Sigmoid colon (tissue), 6 donors: ENCODE measurements at regions not wholly inside any gene's neighbourhood (a gene's known extent, or its start where the extent isn't known, plus 50 kb on each side); places are given as distances from the start of the nearest gene placed in this dataset.
A peak's percentile ranks its signal among the peaks of the same experiment; 100 is the strongest.

Experiments used
- DNase-seq: peaks from one replicate; pipeline ENCODE4 v3.0.0-alpha.2; 2019
- H3K27ac ChIP-seq, 4 donors: fragments of 200-600 bp; sonication (generic); one replicate each; pipeline ENCODE4 v1.5.1; 2016 to 2019; ENCODE audit warnings: mild to moderate bottlenecking in 1 of 4
- H3K27me3 ChIP-seq, 3 donors: fragments of 200-600 bp; sonication (generic); one replicate each; pipeline ENCODE4 v1.5.1; 2019; ENCODE audit warnings: mild to moderate bottlenecking in 1 of 3
- H3K36me3 ChIP-seq, 4 donors: fragments of 200-600 bp; sonication (generic); one replicate each; pipeline ENCODE4 v1.5.1; 2016 to 2019
- H3K4me1 ChIP-seq, 4 donors: fragments of 200-600 bp; sonication (generic); one replicate each; pipeline ENCODE4 v1.5.1; 2017 to 2019
- H3K4me3 ChIP-seq, 4 donors: fragments of 200-600 bp; sonication (generic); one replicate each; pipeline ENCODE4 v1.5.1; 2017 to 2019; ENCODE audit warnings: mild to moderate bottlenecking in 2 of 4, moderate library complexity in 1 of 4
- H3K9me3 ChIP-seq, 4 donors: fragments of 200-600 bp in 3 of 4; sonication (generic) in 3 of 4; one replicate each; pipeline versions ENCODE4 v1.5.1 to v1.6.1; 2013 to 2019
- CTCF ChIP-seq, 4 experiments: fragments of 450-650 bp in 3 of 4; fragments of 200-600 bp in 1 of 4; IDR thresholded peaks; one replicate each; pipeline ENCODE4 v1.5.1; 2016 to 2019; ENCODE audit warnings: antibody characterized with exemption in 4 of 4, mild to moderate bottlenecking in 3 of 4, moderate library complexity in 2 of 4
- EP300 ChIP-seq, 4 donors: sonication (generic); formaldehyde crosslinking; IDR thresholded peaks; one replicate each; pipeline ENCODE4 v1.6.1; 2017; ENCODE audit warnings: antibody characterized with exemption in 4 of 4
- POLR2A ChIP-seq, 2 donors: fragments of 450-650 bp; IDR thresholded peaks; one replicate each; pipeline ENCODE4 v1.6.1; 2016; ENCODE audit warnings: antibody characterized with exemption in 2 of 2, mild to moderate bottlenecking in 2 of 2, moderate library complexity in 2 of 2
- POLR2AphosphoS5 ChIP-seq, 4 donors: sonication (generic); formaldehyde crosslinking; IDR thresholded peaks; one replicate each; pipeline ENCODE4 v1.6.1; 2017; ENCODE audit warnings: antibody characterized with exemption in 4 of 4
- WGBS, 2 donors: extraction: QIAGEN DNeasy Blood & Tissue Kit; methylation state at CpG; one replicate each; pipeline ENCODE4 v1.1.7; 2013; 5-methylcytosine and 5-hydroxymethylcytosine counted together
- intact Hi-C: fragments of 100-400 bp; cut with DNase I; formaldehyde crosslinking; loops from one replicate; pipeline ENCODE4 v1.15.1; 2023
- donor health status: healthy with polysubstance abuse.
- donor health status: healthy.

GRCh38 chr5:165457859-165458481 lies 1952.6 kb downstream of the MAT2B start:
- DNase-seq = no peak
- H3K4me3 ChIP-seq = no peak overlapping the region
- no peaks in the 10 kb centered on the region for H3K36me3 ChIP-seq
- no peaks in the 10 kb centered on the region for H3K27me3 ChIP-seq
- H3K4me1 ChIP-seq = no peaks in the 10 kb centered on the region
- no peaks in the 10 kb centered on the region for H3K9me3 ChIP-seq
- 13 to 52% methylated on average over 5 of the region's 5 CpGs for WGBS, 2 donors
- intact Hi-C loops = no loop called here
- TF ChIP-seq POLR2A (IDR thresholded peaks at IDR 0.05) (no peak), CTCF (IDR thresholded peaks at IDR 0.05) (peak in 3 of 4 experiments; percentile 8 to 23 (median 11))
- H3K27ac ChIP-seq = no peak overlapping the region

GRCh38 chr5:165459232-165459631 lies 1953.8 kb downstream of the MAT2B start:
- Histone ChIP-seq H3K4me1 (no peaks in the 10 kb centered on the region), H3K9me3 (no peaks in the 10 kb centered on the region), H3K27ac (no peak overlapping the region), H3K27me3 (no peaks in the 10 kb centered on the region), H3K4me3 (no peak overlapping the region), H3K36me3 (no peaks in the 10 kb centered on the region)
- intact Hi-C loops = no loop called here
- DNase-seq = no peak
- TF ChIP-seq CTCF (IDR thresholded peaks at IDR 0.05) (no peak), POLR2AphosphoS5 (IDR thresholded peaks at IDR 0.05) (no peak), POLR2A (IDR thresholded peaks at IDR 0.05) (no peak), EP300 (IDR thresholded peaks at IDR 0.05) (no peak)

GRCh38 chr5:165460911-165461310 lies 1955.5 kb downstream of the MAT2B start:
- Histone ChIP-seq H3K27me3 (no peaks in the 10 kb centered on the region), H3K4me3 (no peak overlapping the region), H3K9me3 (no peaks in the 10 kb centered on the region), H3K36me3 (no peaks in the 10 kb centered on the region), H3K4me1 (no peaks in the 10 kb centered on the region), H3K27ac (no peak overlapping the region)
- WGBS, 2 donors = 69 to 76% methylated on average over 4 of the region's 4 CpGs
- DNase-seq = no peak
- TF ChIP-seq CTCF (IDR thresholded peaks at IDR 0.05) = no peak
- no peak for TF ChIP-seq POLR2A (IDR thresholded peaks at IDR 0.05)
- TF ChIP-seq POLR2AphosphoS5 (IDR thresholded peaks at IDR 0.05) = no peak
- no peak for TF ChIP-seq EP300 (IDR thresholded peaks at IDR 0.05)
- intact Hi-C loops = no loop called here

GRCh38 chr5:165477546-165477945 lies 1972.1 kb downstream of the MAT2B start:
- WGBS, 2 donors = 89 to 96% methylated on average over 3 of the region's 3 CpGs
- no peaks in the 10 kb centered on the region for H3K27me3 ChIP-seq
- no peaks in the 10 kb centered on the region for H3K9me3 ChIP-seq
- DNase-seq = no peak
- no peak overlapping the region for H3K27ac ChIP-seq
- TF ChIP-seq CTCF (IDR thresholded peaks at IDR 0.05) (no peak), POLR2A (IDR thresholded peaks at IDR 0.05) (no peak)
- intact Hi-C loops = no loop called here
- H3K4me3 ChIP-seq = no peak overlapping the region
- no peaks in the 10 kb centered on the region for H3K4me1 ChIP-seq
- no peaks in the 10 kb centered on the region for H3K36me3 ChIP-seq

- H3K9me3 ChIP-seq = no peaks in the 10 kb centered on the region
- no peak overlapping the region for H3K27ac ChIP-seq
- 36 to 41% methylated on average over 5 of the region's 5 CpGs for WGBS, 2 donors
- TF ChIP-seq CTCF (IDR thresholded peaks at IDR 0.05) = no peak
- no peak overlapping the region for H3K4me3 ChIP-seq
- no peaks in the 10 kb centered on the region for H3K27me3 ChIP-seq
- DNase-seq = no peak
- H3K36me3 ChIP-seq = no peaks in the 10 kb centered on the region
- H3K4me1 ChIP-seq = no peaks in the 10 kb centered on the region
- intact Hi-C loops = no loop called here
Observed at GRCh38 chr5:165495829-165496380, 1990.5 kb downstream of the MAT2B start.
